K562 (cell line): ENCODE measurements at regions not wholly inside any gene's neighbourhood (a gene's known extent, or its start where the extent isn't known, plus 50 kb on each side); places are given as distances from the start of the nearest gene placed in this dataset.

Source experiments
- ATAC-seq: fragments of 200-7000 bp; cut with Tn5 transposase; 3 replicates; pipeline ENCODE4 v1.9.1; 2020; ENCODE audit warnings: moderate library complexity
- BruUV-seq: library from RNA; stranded (reverse); fragments of 400-500 nt; replicated peaks from 2 replicates; lab custom pipeline; 2021; lab: Mats Ljungman, UMichigan
- CTCF ChIA-PET: fragments of 300-600 bp; formaldehyde crosslinking; extraction: SDS; loops from one replicate; lab custom pipeline; 2021; ENCODE audit warnings: low intra/inter-chr PET ratio; lab: Yijun Ruan, JAX
- POLR2A ChIA-PET: fragments of 300-600, 350-650 bp; sonication (Branson Sonifier 250); formaldehyde crosslinking; extraction: SDS; loops from one replicate; lab custom pipeline; 2021; ENCODE audit warnings: antibody characterized with exemption, inconsistent platforms; lab: Yijun Ruan, JAX
- DNase-seq, 4 experiments: peaks; one replicate each; pipeline versions ENCODE4 v3.0.0 to v3.0.0-alpha.2; 2011 to 2018; ENCODE audit warnings: low spot score in 3 of 4, mixed read lengths in 3 of 4; ENCODE audit errors: extremely low read depth in 1 of 4
- FAIRE-seq: peaks from 2 replicates; lab custom pipeline; 2011; peaks lifted over from hg19 to GRCh38; lab: Jason Lieb, UNC
- H2AFZ ChIP-seq: 2 replicates; pipeline ENCODE4 v1.6.0; 2011; ENCODE audit warnings: low read depth, low read length, control low read depth, inconsistent platforms
- H3K27ac ChIP-seq: fragments of 200-600 bp; 3 replicates; pipeline ENCODE4 v1.8.0; 2011; ENCODE audit warnings: low read depth, mild to moderate bottlenecking, control low read depth, inconsistent platforms, low read length, moderate library complexity, mixed read lengths; ENCODE audit errors: extremely low read depth
- H3K27me3 ChIP-seq, 2 experiments: fragments of 300-600 bp in 1 of 2; 2 replicates in 1 of 2; 3 replicates in 1 of 2; pipeline versions ENCODE4 v1.6.0 to v1.8.0; 2011; ENCODE audit warnings: inconsistent platforms in 2 of 2, low read length in 2 of 2, mild to moderate bottlenecking in 1 of 2, mixed read lengths in 1 of 2, moderate library complexity in 1 of 2; ENCODE audit not compliant: control insufficient read depth in 2 of 2, insufficient read depth in 2 of 2
- H3K36me3 ChIP-seq: fragments of 300-600 bp; 3 replicates; pipeline ENCODE4 v1.8.0; 2011; ENCODE audit warnings: mild to moderate bottlenecking, low read length, inconsistent platforms; ENCODE audit not compliant: control insufficient read depth, insufficient read depth
- H3K4me1 ChIP-seq, 2 experiments: fragments of 200-600 bp in 1 of 2; replicated peaks in 1 of 2; 2 replicates in 1 of 2; 3 replicates in 1 of 2; pipeline versions ENCODE4 v1.5.1 to v1.8.0; 2011; ENCODE audit warnings: inconsistent platforms in 2 of 2, low read length in 2 of 2, mild to moderate bottlenecking in 1 of 2, mixed read lengths in 1 of 2, moderate library complexity in 1 of 2; ENCODE audit not compliant: control insufficient read depth in 2 of 2, insufficient read depth in 2 of 2
- H3K4me2 ChIP-seq: 2 replicates; pipeline ENCODE4 v1.6.1; 2011; ENCODE audit warnings: low read length, control low read depth, inconsistent platforms, mixed read lengths; ENCODE audit not compliant: insufficient read depth
- H3K4me3 ChIP-seq: fragments of 200-600 bp; sonication (generic), shearing (Covaris generic); 2 replicates; pipeline ENCODE4 v1.5.1; 2016; ENCODE audit warnings: control low read depth, inconsistent platforms
- H3K79me2 ChIP-seq: fragments of 200-600 bp; 3 replicates; pipeline ENCODE4 v1.8.0; 2011; ENCODE audit warnings: low read length, inconsistent platforms; ENCODE audit not compliant: control insufficient read depth, insufficient read depth
- H3K9ac ChIP-seq, 2 experiments: 2 replicates each; pipeline versions ENCODE4 v1.6.0 to v1.6.1; 2011; ENCODE audit warnings: low read depth in 2 of 2, low read length in 2 of 2, control low read depth in 1 of 2, inconsistent platforms in 1 of 2, mild to moderate bottlenecking in 1 of 2, mixed read lengths in 1 of 2; ENCODE audit not compliant: insufficient read depth in 1 of 2
- H3K9me1 ChIP-seq: one replicate; pipeline ENCODE4 v1.6.0; 2011; ENCODE audit warnings: inconsistent platforms, mild to moderate bottlenecking, low read length, moderate library complexity; ENCODE audit not compliant: control insufficient read depth, insufficient read depth
- H3K9me3 ChIP-seq: replicated peaks from 2 replicates; pipeline ENCODE4 v1.5.1; 2011; ENCODE audit warnings: low read depth, low read length, inconsistent platforms; ENCODE audit not compliant: control insufficient read depth, insufficient read depth
- H4K20me1 ChIP-seq: replicated peaks from 2 replicates; pipeline ENCODE4 v1.6.1; 2011; ENCODE audit warnings: low read length, inconsistent platforms, mixed read lengths; ENCODE audit not compliant: control insufficient read depth, insufficient read depth
- CCNT2 ChIP-seq: IDR thresholded peaks from 2 replicates; pipeline ENCODE4 v1.6.1; 2011; ENCODE audit warnings: borderline replicate concordance, low read depth, mild to moderate bottlenecking, moderate library complexity, mixed read lengths, low read length; ENCODE audit not compliant: insufficient read length; ENCODE audit errors: extremely low read depth
- ELF4 ChIP-seq: fragments of 450-650 bp; formaldehyde crosslinking; IDR thresholded peaks from 2 replicates; pipeline ENCODE4 v1.4.0; 2022; ENCODE audit warnings: missing genetic modification characterization
- HES1 ChIP-seq: fragments of 450-650 bp; IDR thresholded peaks from 2 replicates; pipeline ENCODE4 v1.6.1; 2016; ENCODE audit warnings: low read depth, mild to moderate bottlenecking, moderate library complexity
- IRF1 ChIP-seq: sonication (generic); formaldehyde crosslinking; IDR thresholded peaks from 2 replicates; pipeline ENCODE4 v1.8.0; 2022; ENCODE audit warnings: missing genetic modification reagents, mild to moderate bottlenecking, borderline replicate concordance
- KDM2B ChIP-seq: fragments of 250-450 bp; sonication (Bioruptor Pico); IDR thresholded peaks from 2 replicates; pipeline ENCODE4 v1.8.0; 2021; ENCODE audit warnings: mild to moderate bottlenecking, moderate library complexity
- MAFK ChIP-seq: IDR thresholded peaks from 2 replicates; pipeline ENCODE4 v1.6.1; 2011; ENCODE audit warnings: low read length, improper control_type of control experiment
- MIER1 ChIP-seq: fragments of 450-650 bp; IDR thresholded peaks from 2 replicates; pipeline ENCODE4 v1.6.1; 2016; ENCODE audit warnings: antibody characterized with exemption, mild to moderate bottlenecking, low read depth
- MTF1 ChIP-seq: fragments of 250-450 bp; sonication (Bioruptor Pico); IDR thresholded peaks from 2 replicates; pipeline ENCODE4 v1.9.0; 2021; ENCODE audit warnings: moderate library complexity, mild to moderate bottlenecking, inconsistent platforms, borderline replicate concordance
- RBM15 ChIP-seq: fragments of 200-400 bp; formaldehyde crosslinking; IDR thresholded peaks from 2 replicates; pipeline ENCODE4 v1.6.1; 2018; ENCODE audit warnings: mild to moderate bottlenecking, low read length, moderate library complexity; ENCODE audit not compliant: insufficient read depth
- SMAD3 ChIP-seq: fragments of 450-650 bp; formaldehyde crosslinking; conservative IDR thresholded peaks from 2 replicates; pipeline ENCODE4 v1.4.0; 2020; ENCODE audit warnings: mild to moderate bottlenecking
- TEAD2 ChIP-seq: fragments of 450-650 bp; IDR thresholded peaks from 2 replicates; pipeline ENCODE4 v1.6.1; 2016; ENCODE audit warnings: missing genetic modification characterization, control low read depth, missing compliant biosample characterization
- ZKSCAN3 ChIP-seq: fragments of 250-450 bp; sonication (Bioruptor Pico); IDR thresholded peaks from 2 replicates; pipeline ENCODE4 v1.4.0; 2020
- ZNF586 ChIP-seq: fragments of 450-650 bp; formaldehyde crosslinking; conservative IDR thresholded peaks from 2 replicates; pipeline ENCODE4 v1.4.0; 2020; ENCODE audit warnings: mild to moderate bottlenecking, moderate library complexity
- ZNF77 ChIP-seq: fragments of 250-450 bp; sonication (Bioruptor Pico); IDR thresholded peaks from 2 replicates; pipeline ENCODE4 v1.5.0; 2020
- WGBS: fragments of 100-300 bp; shearing (Covaris generic); methylation state at CpG from one replicate; pipeline ENCODE4 v1.1.6; 2016; ENCODE audit warnings: low coverage, mixed read lengths; ENCODE audit not compliant: insufficient coverage; ENCODE audit errors: missing lambda C conversion rate; 5-methylcytosine and 5-hydroxymethylcytosine counted together
- in situ Hi-C: fragments of 300-500 bp; cut with MboI; formaldehyde crosslinking; loops from 4 replicates; pipeline ENCODE4 v1.15.0; 2018; ENCODE audit warnings: inconsistent platforms, mixed read lengths
- intact Hi-C: fragments of 100-400 bp; cut with micrococcal nuclease; formaldehyde crosslinking; loops from 2 replicates; pipeline ENCODE4 v1.14.2; 2022

DNA sequence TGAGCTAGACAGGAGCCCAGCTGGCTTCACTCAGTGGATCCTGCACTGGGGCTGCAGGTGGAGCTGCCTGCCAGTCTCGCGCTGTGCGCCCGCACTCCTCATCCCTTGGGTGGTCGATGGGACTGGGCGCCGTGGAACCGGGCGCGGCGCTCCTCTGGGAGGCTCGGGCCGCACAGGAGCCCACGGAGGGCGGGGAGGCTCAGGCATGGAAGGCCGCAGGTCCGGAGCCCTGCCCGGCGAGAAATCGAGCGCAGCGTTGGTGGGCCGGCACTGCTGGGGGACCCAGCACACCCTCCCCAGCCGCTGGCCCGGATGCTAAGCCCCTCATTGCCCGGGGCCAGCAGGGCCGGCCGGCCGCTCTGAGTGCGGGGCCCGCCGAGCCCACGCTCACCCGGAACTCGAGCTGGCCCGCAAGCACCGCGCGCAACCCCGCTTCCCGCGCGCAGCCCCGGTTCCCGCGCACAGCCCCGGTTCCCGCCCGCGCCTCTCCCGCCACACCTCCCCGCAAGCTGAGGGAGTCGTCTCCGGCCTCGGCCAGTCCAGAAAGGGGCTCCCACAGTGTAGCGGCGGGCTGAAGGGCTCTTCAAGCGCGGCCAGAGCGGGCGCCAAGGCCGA, 1130.5 kb upstream of the FLRT2 start (continued):
- TF ChIP-seq MIER1 (no peak), SMAD3 (CRISPR knock-in tag) (no peak), ZKSCAN3 (no peak), HES1 (no peak), RBM15 (no peak), IRF1 (CRISPR knock-in tag) (no peak)

DNA sequence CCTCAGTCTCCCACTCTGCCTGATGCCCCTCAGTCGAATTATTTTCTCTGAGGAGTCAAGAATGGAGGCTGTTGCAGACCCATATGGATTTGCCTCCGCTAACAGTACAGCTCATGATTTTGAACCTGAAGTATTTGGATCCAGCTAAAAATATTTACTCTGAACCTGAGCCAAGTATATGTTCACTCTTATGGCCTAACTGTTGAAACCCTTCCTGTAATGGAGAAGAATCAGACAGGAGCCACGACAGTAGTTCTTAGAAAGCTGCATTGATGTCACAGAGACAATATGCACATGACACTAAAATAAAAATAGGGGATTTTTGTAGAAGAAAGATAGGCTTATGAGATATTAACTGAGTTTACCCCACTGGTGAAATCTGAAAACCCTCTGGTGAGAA, 1128.3 kb upstream of the FLRT2 start:
- FAIRE-seq (no peak), DNase-seq (no peak), ATAC-seq (no peak)
- POLR2A ChIA-PET = no interaction called here
- BruUV-seq = no TSS peak
- in situ Hi-C loops = no loop called here
- Histone ChIP-seq H3K4me1 (no peaks in the 10 kb centered on the region), H3K27ac (no peak overlapping the region), H3K4me3 (no peak overlapping the region), H3K9me1 (no peaks in the 10 kb centered on the region), H3K4me2 (no peak overlapping the region), H3K27me3 (no peaks in the 10 kb centered on the region), H3K79me2 (no peaks in the 10 kb centered on the region), H3K9me3 (no peaks in the 10 kb centered on the region), H3K36me3 (no peaks in the 10 kb centered on the region), H3K9ac (no peak overlapping the region), H4K20me1 (no peaks in the 10 kb centered on the region), H2AFZ (no peak overlapping the region)
- TF ChIP-seq MTF1 (no peak), TEAD2 (tag) (no peak), CCNT2 (no peak), KDM2B (CRISPR knock-in tag) (no peak), ZNF77 (CRISPR knock-in tag) (no peak), ZNF586 (CRISPR knock-in tag) (no peak), ELF4 (CRISPR knock-in tag) (no peak), MAFK (no peak)
- CTCF ChIA-PET = no interaction called here
- 0% methylated on average over 3 of the region's 3 CpGs for WGBS
- intact Hi-C loops = no loop called here
